Astrocyte (in vitro differentiated cells and primary cell): ENCODE measurements at regions not wholly inside any gene's neighbourhood (a gene's known extent, or its start where the extent isn't known, plus 50 kb on each side); places are given as distances from the start of the nearest gene placed in this dataset.

Experiments used
- EZH2 ChIP-seq: IDR thresholded peaks from 2 replicates; pipeline ENCODE4 v1.6.1; 2012; ENCODE audit warnings: mild to moderate bottlenecking, low read length, inconsistent platforms; ENCODE audit not compliant: insufficient read depth
- TF ChIP-seq, protein P1 (sequence below): IDR thresholded peaks from 2 replicates; pipeline ENCODE4 v1.5.1; 2011; ENCODE audit warnings: low read depth, mild to moderate bottlenecking, inconsistent platforms, low read length, moderate library complexity; ENCODE audit not compliant: insufficient read depth

DNA sequence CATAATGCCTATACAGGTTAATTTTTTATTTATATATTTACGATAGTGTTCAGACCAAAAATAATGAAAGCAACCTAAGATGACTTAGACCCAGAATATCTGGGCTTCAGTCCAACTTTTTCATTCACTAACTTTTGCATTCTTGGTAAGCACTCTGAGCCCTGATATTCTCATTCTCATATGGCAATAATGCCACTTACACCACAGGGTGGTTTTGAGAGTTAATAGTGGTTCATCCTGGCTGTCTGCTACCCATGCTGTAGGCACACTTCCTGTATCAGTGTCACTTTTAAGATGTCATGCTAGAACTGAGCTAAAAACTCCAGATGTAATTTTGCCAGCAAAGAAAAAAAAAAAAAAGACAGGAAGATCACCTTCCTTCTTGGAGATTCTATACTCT is 508.7 kb upstream of the FMR1 start:
- TF ChIP-seq, protein P1, sequence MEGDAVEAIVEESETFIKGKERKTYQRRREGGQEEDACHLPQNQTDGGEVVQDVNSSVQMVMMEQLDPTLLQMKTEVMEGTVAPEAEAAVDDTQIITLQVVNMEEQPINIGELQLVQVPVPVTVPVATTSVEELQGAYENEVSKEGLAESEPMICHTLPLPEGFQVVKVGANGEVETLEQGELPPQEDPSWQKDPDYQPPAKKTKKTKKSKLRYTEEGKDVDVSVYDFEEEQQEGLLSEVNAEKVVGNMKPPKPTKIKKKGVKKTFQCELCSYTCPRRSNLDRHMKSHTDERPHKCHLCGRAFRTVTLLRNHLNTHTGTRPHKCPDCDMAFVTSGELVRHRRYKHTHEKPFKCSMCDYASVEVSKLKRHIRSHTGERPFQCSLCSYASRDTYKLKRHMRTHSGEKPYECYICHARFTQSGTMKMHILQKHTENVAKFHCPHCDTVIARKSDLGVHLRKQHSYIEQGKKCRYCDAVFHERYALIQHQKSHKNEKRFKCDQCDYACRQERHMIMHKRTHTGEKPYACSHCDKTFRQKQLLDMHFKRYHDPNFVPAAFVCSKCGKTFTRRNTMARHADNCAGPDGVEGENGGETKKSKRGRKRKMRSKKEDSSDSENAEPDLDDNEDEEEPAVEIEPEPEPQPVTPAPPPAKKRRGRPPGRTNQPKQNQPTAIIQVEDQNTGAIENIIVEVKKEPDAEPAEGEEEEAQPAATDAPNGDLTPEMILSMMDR = no peak
- TF ChIP-seq EZH2 = no peak
